ENCODE measurements at regions not wholly inside any gene's neighbourhood (a gene's known extent, or its start where the extent isn't known, plus 50 kb on each side); places are given as distances from the start of the nearest gene placed in this dataset.

DNA sequence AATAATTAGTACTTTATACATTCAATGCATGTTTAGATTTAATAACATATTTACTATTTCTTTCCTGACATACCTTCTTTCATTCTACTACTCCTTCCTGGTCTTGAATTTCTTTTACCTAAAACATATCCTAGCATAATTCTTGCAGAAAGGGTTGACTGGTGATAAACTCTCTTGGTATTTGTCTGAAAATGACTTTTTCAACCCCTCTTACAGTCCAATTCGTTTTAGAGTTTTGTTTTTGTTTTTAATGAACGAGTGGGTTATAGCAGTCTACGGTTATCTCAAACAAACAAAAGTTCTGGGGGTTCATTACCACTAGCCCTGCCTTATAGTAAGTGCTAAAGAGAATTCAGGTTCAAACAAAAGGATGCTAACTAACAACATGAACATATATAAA, 69.6 kb upstream of the ALDH1B1 start:
- BruUV-seq (replicated peaks) = no TSS peak
- no peak for DNase-seq (ENCODE audit: unreplicated experiment)
- Mint-ChIP-seq H3K4me3 (ENCODE audit: unreplicated experiment) (no peak overlapping the region), H3K4me1 (ENCODE audit: insufficient read depth, unreplicated experiment) (no peaks in the 10 kb centered on the region), H3K9me3 (ENCODE audit: unreplicated experiment) (no peaks in the 10 kb centered on the region), H3K36me3 (ENCODE audit: insufficient read depth, unreplicated experiment) (no peaks in the 10 kb centered on the region), H3K27ac (ENCODE audit: low read depth, unreplicated experiment) (no peak overlapping the region), H3K27me3 (ENCODE audit: insufficient read depth, unreplicated experiment) (peaks cover 23% of the 10 kb centered on the region)
- TF ChIP-seq, protein P1, sequence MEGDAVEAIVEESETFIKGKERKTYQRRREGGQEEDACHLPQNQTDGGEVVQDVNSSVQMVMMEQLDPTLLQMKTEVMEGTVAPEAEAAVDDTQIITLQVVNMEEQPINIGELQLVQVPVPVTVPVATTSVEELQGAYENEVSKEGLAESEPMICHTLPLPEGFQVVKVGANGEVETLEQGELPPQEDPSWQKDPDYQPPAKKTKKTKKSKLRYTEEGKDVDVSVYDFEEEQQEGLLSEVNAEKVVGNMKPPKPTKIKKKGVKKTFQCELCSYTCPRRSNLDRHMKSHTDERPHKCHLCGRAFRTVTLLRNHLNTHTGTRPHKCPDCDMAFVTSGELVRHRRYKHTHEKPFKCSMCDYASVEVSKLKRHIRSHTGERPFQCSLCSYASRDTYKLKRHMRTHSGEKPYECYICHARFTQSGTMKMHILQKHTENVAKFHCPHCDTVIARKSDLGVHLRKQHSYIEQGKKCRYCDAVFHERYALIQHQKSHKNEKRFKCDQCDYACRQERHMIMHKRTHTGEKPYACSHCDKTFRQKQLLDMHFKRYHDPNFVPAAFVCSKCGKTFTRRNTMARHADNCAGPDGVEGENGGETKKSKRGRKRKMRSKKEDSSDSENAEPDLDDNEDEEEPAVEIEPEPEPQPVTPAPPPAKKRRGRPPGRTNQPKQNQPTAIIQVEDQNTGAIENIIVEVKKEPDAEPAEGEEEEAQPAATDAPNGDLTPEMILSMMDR (IDR thresholded peaks at IDR 0.05; ENCODE audit: unreplicated experiment) = no peak
- ChIA-PET POLR2A (no interaction called here), CTCF (interaction anchor here (0.7 kb wide), 1 partner anchor 43 kb away, joined by 5 read pairs; no protein-coding TSS in a partner anchor)
- intact Hi-C loops (cut with micrococcal nuclease) = no loop called here

DNA sequence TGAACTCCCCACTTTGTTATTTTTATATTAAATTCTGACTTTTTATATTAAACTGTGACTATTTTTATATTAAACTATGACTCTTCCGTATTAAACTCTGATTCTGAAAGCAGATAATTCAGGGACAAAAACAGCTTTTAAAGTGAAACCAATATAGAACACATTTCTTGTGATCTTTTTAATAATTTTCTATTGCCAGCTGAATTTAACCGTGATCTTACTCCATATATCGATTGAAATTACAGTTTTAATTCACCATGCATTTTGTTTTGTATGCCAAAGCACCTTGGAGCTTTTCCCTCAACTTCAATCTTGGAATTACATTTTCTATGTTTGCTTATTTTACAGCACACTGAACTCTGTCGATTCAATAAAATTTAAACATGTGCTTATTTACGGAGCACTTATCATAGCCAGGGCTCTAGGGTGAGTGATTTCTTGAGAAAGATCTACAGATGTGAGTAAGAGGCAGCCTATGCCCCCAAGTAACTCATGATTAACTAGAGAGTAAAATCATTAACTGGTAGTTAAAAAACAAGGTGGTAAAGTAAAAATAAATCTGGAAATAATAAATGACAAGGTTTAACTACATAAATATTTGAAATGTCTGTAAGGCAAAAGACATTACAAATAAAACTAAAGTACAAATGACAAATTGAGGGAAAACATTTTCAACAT, 72.9 kb upstream of the ALDH1B1 start:
- BruUV-seq (replicated peaks) = no TSS peak
- no peaks in the 10 kb centered on the region for H3K9me3 Mint-ChIP-seq (ENCODE audit: unreplicated experiment)
- intact Hi-C loops (cut with micrococcal nuclease) = no loop called here
- H3K4me3 Mint-ChIP-seq (ENCODE audit: unreplicated experiment) = no peak overlapping the region
- TF ChIP-seq, protein P1 (IDR thresholded peaks at IDR 0.05; ENCODE audit: unreplicated experiment) = no peak
- peaks cover 33% of the 10 kb centered on the region for H3K27me3 Mint-ChIP-seq (ENCODE audit: insufficient read depth, unreplicated experiment)
- ChIA-PET POLR2A (interaction anchor here (0.6 to 0.7 kb wide), 2 partner anchors 20 to 206 kb away, joined by 3 read pairs; no protein-coding TSS in a partner anchor), CTCF (no interaction called here)
- no peaks in the 10 kb centered on the region for H3K4me1 Mint-ChIP-seq (ENCODE audit: insufficient read depth, unreplicated experiment)
- H3K36me3 Mint-ChIP-seq (ENCODE audit: insufficient read depth, unreplicated experiment) = no peaks in the 10 kb centered on the region
- H3K27ac Mint-ChIP-seq (ENCODE audit: low read depth, unreplicated experiment) = no peak overlapping the region
- no peak for DNase-seq (ENCODE audit: unreplicated experiment)

DNA sequence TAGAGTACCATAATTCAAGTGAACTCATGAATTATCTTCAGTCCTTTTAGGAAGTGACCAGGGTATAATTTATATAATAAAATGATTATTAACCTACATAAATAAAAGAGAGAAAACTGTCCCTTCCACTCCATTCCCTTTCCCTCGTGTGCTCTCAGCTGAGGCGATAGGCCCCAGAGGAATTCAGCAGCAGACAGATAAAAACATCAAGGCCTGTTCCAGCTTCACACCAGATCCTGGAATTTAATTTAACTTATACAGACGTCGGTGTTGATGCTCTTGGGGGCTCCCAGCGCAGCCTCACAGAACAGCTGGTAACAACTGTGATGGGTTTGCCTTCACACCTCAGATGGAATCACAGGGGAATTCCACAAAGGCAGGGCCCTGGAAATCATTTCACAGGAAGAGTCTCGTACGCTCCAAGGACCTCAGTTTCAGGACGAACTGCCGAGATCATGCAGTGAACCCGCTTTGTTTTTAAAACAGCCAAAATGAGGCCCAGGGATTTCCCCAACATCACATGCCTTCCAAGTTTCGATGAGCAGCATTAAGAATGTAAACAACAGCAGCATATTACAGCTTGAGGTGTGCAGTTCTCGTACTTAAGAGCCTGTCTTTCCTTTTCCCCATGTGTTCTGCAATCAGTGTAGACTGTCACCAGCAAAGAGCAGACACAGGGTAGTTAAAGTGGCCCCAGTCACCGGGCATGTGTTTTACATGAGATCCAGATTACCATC, 73.6 kb upstream of the ALDH1B1 start:
- CTCF ChIA-PET = no interaction called here
- no peak for DNase-seq (ENCODE audit: unreplicated experiment)
- H3K4me3 Mint-ChIP-seq (ENCODE audit: unreplicated experiment) = no peak overlapping the region
- intact Hi-C loops (cut with micrococcal nuclease) = no loop called here
- no TSS peak for BruUV-seq (replicated peaks)
- POLR2A ChIA-PET = interaction anchor here (0.6 to 0.7 kb wide), 2 partner anchors 105 to 405 kb away, joined by 3 read pairs; no protein-coding TSS in a partner anchor
- H3K27me3 Mint-ChIP-seq (ENCODE audit: insufficient read depth, unreplicated experiment) = peaks cover 40% of the 10 kb centered on the region
- no peaks in the 10 kb centered on the region for H3K36me3 Mint-ChIP-seq (ENCODE audit: insufficient read depth, unreplicated experiment)
- TF ChIP-seq, protein P1 (IDR thresholded peaks at IDR 0.05; ENCODE audit: unreplicated experiment) = no peak
- H3K27ac Mint-ChIP-seq (ENCODE audit: low read depth, unreplicated experiment) = no peak overlapping the region
- no peaks in the 10 kb centered on the region for H3K9me3 Mint-ChIP-seq (ENCODE audit: unreplicated experiment)
- no peaks in the 10 kb centered on the region for H3K4me1 Mint-ChIP-seq (ENCODE audit: insufficient read depth, unreplicated experiment)

DNA sequence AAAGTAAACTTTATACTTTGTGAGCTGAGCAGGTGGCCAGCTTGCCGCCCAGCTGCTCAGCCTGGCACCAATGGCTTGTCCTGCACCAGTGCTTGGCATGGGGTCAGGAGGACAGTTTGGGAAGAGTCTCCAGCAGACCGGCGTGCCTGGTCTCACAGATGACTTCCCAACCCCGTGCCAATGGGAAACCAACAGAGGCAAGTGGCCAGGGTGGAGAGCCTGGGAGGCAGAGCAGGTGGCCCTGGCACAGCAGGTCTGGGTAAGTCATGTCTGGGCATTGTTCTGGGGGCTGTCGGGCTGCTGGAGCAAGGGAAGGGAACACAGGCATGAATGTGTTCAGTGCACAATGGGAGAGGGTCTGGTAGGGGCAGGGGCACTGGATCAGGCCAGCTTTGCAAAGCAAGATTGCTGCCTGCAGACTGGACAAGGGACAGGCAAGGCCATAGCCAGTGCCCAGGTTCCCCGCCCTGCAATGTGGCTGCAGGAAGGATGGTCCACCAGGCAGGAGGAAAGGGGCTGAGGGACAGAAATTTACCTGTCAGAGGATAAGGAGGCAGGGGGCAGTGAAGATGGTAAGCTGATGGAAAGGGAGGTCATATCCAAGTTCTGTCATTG, 76.2 kb upstream of the ALDH1B1 start:
- Mint-ChIP-seq H3K4me3 (ENCODE audit: unreplicated experiment) (no peak overlapping the region), H3K27me3 (ENCODE audit: insufficient read depth, unreplicated experiment) (peaks cover 53% of the 10 kb centered on the region), H3K9me3 (ENCODE audit: unreplicated experiment) (no peaks in the 10 kb centered on the region), H3K36me3 (ENCODE audit: insufficient read depth, unreplicated experiment) (no peaks in the 10 kb centered on the region), H3K4me1 (ENCODE audit: insufficient read depth, unreplicated experiment) (no peaks in the 10 kb centered on the region), H3K27ac (ENCODE audit: low read depth, unreplicated experiment) (no peak overlapping the region)
- no TSS peak for BruUV-seq (replicated peaks)
- CTCF ChIA-PET = no interaction called here
- no peak for DNase-seq (ENCODE audit: unreplicated experiment)
- TF ChIP-seq, protein P1 (IDR thresholded peaks at IDR 0.05; ENCODE audit: unreplicated experiment) = no peak
- POLR2A ChIA-PET = interaction anchor here (1.3 kb wide), 1 partner anchor 18 kb away, joined by 4 read pairs; no protein-coding TSS in a partner anchor
- intact Hi-C loops (cut with micrococcal nuclease) = no loop called here
